B cell (primary cell): ENCODE measurements at regions not wholly inside any gene's neighbourhood (a gene's known extent, or its start where the extent isn't known, plus 50 kb on each side); places are given as distances from the start of the nearest gene placed in this dataset.

Source experiments
- ATAC-seq: fragments of 200-7000 bp; cut with Tn5 transposase; one replicate; pipeline ENCODE4 v1.10.0; 2021; ENCODE audit warnings: low read depth, mild to moderate bottlenecking, moderate number of reproducible peaks, moderate library complexity
- CTCF ChIA-PET: fragments of 350-600 bp; sonication (Branson Sonifier 250); formaldehyde crosslinking; loops from one replicate; lab custom pipeline; 2021; ENCODE audit warnings: antibody characterized with exemption, inconsistent platforms; lab: Charles Lee
- POLR2A ChIA-PET: fragments of 350-600 bp; sonication (Branson Sonifier 250); formaldehyde crosslinking; loops from one replicate; lab custom pipeline; 2021; ENCODE audit warnings: antibody characterized with exemption; lab: Charles Lee
- DNase-seq: peaks from one replicate; pipeline ENCODE4 v3.0.0; 2013
- H2AFZ ChIP-seq: 2 replicates; pipeline ENCODE4 v1.6.1; 2012; ENCODE audit warnings: mild to moderate bottlenecking, low read depth, low read length; ENCODE audit not compliant: insufficient read depth, poor library complexity, severe bottlenecking
- H3K27ac ChIP-seq, 2 donors: 1 replicate in 1 of 2; 2 replicates in 1 of 2; pipeline ENCODE4 v1.5.1; 2012 to 2013; ENCODE audit warnings: low read length in 2 of 2, mild to moderate bottlenecking in 2 of 2, moderate library complexity in 1 of 2
- H3K27me3 ChIP-seq, 4 experiments: fragments of 200-600 bp in 1 of 4; sonication (generic) in 1 of 4; replicated peaks in 1 of 4; 1 replicate in 2 of 4; 2 replicates in 2 of 4; pipeline versions ENCODE4 v1.6.1 to v1.7.0; 2013 to 2016; ENCODE audit warnings: low read length in 3 of 4, mild to moderate bottlenecking in 2 of 4, mixed read lengths in 1 of 4, moderate library complexity in 1 of 4; ENCODE audit not compliant: insufficient read depth in 4 of 4, control insufficient read depth in 3 of 4; ENCODE audit errors: control extremely low read depth in 1 of 4
- H3K36me3 ChIP-seq, 2 experiments: replicated peaks in 1 of 2; 1 replicate in 1 of 2; 2 replicates in 1 of 2; pipeline versions ENCODE4 v1.6.1 to v1.7.1; 2013; ENCODE audit warnings: low read length in 1 of 2; ENCODE audit not compliant: insufficient read depth in 2 of 2, control insufficient read depth in 1 of 2; ENCODE audit errors: control extremely low read depth in 1 of 2, extremely low read depth in 1 of 2
- H3K4me1 ChIP-seq, 2 donors: fragments of 200-600 bp in 1 of 2; sonication (generic) in 1 of 2; 1 replicate in 1 of 2; 2 replicates in 1 of 2; pipeline versions ENCODE4 v1.5.1 to v1.6.1; 2013 to 2017; ENCODE audit warnings: low read length in 2 of 2; ENCODE audit not compliant: control insufficient read depth in 2 of 2, insufficient read depth in 2 of 2
- H3K4me2 ChIP-seq: replicated peaks from 2 replicates; pipeline ENCODE3; 2012; ENCODE audit warnings: mild to moderate bottlenecking, low read depth, low read length; ENCODE audit not compliant: poor library complexity, severe bottlenecking
- H3K4me3 ChIP-seq, 5 experiments: fragments of 200-600 bp in 1 of 5; sonication (generic) in 1 of 5; 1 replicate in 3 of 5; 2 replicates in 2 of 5; pipeline versions ENCODE4 v1.5.1 to v1.7.0; 2011 to 2016; ENCODE audit warnings: low read length in 4 of 5, mild to moderate bottlenecking in 4 of 5, low read depth in 2 of 5, control low read depth in 1 of 5, moderate library complexity in 1 of 5; ENCODE audit not compliant: insufficient read depth in 1 of 5; ENCODE audit errors: control extremely low read depth in 1 of 5, extremely low read depth in 1 of 5
- H3K79me2 ChIP-seq: fragments of 200-600 bp; sonication (generic); one replicate; pipeline ENCODE4 v1.6.0; 2016; ENCODE audit warnings: low read length; ENCODE audit not compliant: control insufficient read depth, insufficient read depth
- H3K9ac ChIP-seq: fragments of 200-600 bp; sonication (generic); 2 replicates; pipeline ENCODE4 v1.6.1; 2017; ENCODE audit warnings: mild to moderate bottlenecking, low read length, moderate library complexity
- H3K9me3 ChIP-seq, 3 donors: one replicate each; pipeline versions ENCODE4 v1.6.1 to v1.7.1; 2013; ENCODE audit warnings: low read length in 2 of 3; ENCODE audit not compliant: control insufficient read depth in 2 of 3, insufficient read depth in 1 of 3; ENCODE audit errors: control extremely low read depth in 1 of 3
- H4K20me1 ChIP-seq: 2 replicates; pipeline ENCODE4 v1.6.0; 2012; ENCODE audit warnings: mild to moderate bottlenecking, low read length; ENCODE audit not compliant: insufficient read depth, control insufficient read depth, poor library complexity, severe bottlenecking
- H3K27ac Mint-ChIP-seq: one replicate; pipeline ENCODE4 v1.8.0; 2021; ENCODE audit warnings: mixed read lengths
- H3K27me3 Mint-ChIP-seq: one replicate; pipeline ENCODE4 v1.8.0; 2021; ENCODE audit warnings: mixed read lengths
- H3K4me1 Mint-ChIP-seq: one replicate; pipeline ENCODE4 v1.8.0; 2021; ENCODE audit warnings: mixed read lengths
- H3K4me3 Mint-ChIP-seq: one replicate; pipeline ENCODE4 v1.8.0; 2021; ENCODE audit warnings: mixed read lengths
- H3K9me3 Mint-ChIP-seq: one replicate; pipeline ENCODE4 v1.8.0; 2022; ENCODE audit warnings: mixed read lengths; ENCODE audit not compliant: insufficient read depth
- EZH2 ChIP-seq: IDR thresholded peaks from 2 replicates; pipeline ENCODE4 v1.6.1; 2012; ENCODE audit warnings: borderline replicate concordance, low read depth, mild to moderate bottlenecking, moderate library complexity, low read length; ENCODE audit not compliant: insufficient read depth, poor library complexity, severe bottlenecking
- WGBS: methylation state at CpG from one replicate; pipeline ENCODE4 v1.1.5; 2013; ENCODE audit warnings: missing lambda C conversion rate; ENCODE audit not compliant: insufficient coverage; 5-methylcytosine and 5-hydroxymethylcytosine counted together
- intact Hi-C: fragments of 100-400 bp; cut with micrococcal nuclease; formaldehyde crosslinking; loops from one replicate; pipeline ENCODE4 v1.10.0; 2022
- TF ChIP-seq, protein P1 (sequence below): fragments of 200-600 bp; IDR thresholded peaks from one replicate; pipeline ENCODE4 v1.8.0; 2022; ENCODE audit warnings: antibody characterized with exemption, mild to moderate bottlenecking

DNA sequence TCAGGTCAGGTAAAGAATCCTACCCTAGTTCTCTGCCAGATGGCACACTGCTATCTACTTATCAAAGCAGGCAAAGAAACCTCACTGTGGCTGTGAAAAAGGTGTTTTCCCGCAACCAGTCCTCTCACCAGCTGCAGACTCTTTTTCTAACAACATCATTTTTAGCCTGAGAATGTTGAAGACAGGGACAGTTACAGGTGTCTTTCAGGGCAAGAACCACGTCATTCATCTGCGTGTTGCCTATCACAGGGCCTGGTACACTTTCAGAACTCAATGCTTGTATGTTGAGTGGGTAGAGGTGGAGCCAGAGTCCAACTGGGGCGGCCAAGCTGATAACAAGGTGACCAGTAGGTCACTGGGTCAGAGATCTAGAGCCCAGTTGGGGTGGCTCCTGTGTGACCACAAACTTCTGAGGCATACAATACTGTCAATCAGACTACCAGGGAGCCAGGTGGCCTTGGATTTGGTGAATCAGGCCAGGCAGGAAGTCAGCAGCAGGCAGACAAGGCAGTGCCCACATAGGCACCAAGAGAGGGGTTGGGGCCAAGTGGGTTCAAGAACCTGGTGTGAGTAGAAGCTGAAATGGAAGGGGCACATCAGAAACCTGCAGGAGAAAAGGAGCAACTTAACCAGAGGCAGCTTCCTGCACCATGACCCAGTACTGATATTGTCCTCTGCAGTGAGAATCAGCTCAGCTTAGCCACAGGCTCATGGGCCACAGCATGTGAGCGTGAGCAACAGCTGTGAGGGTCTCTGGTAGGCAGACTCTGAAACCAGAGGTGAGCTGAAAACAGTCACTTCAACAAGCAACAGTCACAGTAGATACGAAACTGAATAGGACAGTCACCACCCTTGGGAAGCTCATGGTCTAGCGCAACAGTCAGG is 123.6 kb downstream of the DTL start:
- Histone ChIP-seq H3K27me3 (no peaks in the 10 kb centered on the region), H3K79me2 (no peaks in the 10 kb centered on the region), H3K4me3 (no peak overlapping the region), H4K20me1 (no peaks in the 10 kb centered on the region), H3K4me2 (no peak overlapping the region), H3K27ac (no peak overlapping the region), H3K36me3 (no peaks in the 10 kb centered on the region), H2AFZ (no peak overlapping the region), H3K9ac (no peak overlapping the region), H3K4me1 (peaks cover 7% of the 10 kb centered on the region in 2 donors), H3K9me3 (no peaks in the 10 kb centered on the region)
- 74% methylated on average over 4 of the region's 7 CpGs for WGBS
- ChIA-PET CTCF (interaction anchor here (0.9 to 1.0 kb wide), 2 partner anchors 97 to 297 kb away, joined by 3 read pairs; no protein-coding TSS in a partner anchor), POLR2A (interaction anchor here (0.6 kb wide), 1 partner anchor 9 kb away, joined by 3 read pairs; no protein-coding TSS in a partner anchor)
- TF ChIP-seq EZH2, result no peak
- TF ChIP-seq, protein P1, sequence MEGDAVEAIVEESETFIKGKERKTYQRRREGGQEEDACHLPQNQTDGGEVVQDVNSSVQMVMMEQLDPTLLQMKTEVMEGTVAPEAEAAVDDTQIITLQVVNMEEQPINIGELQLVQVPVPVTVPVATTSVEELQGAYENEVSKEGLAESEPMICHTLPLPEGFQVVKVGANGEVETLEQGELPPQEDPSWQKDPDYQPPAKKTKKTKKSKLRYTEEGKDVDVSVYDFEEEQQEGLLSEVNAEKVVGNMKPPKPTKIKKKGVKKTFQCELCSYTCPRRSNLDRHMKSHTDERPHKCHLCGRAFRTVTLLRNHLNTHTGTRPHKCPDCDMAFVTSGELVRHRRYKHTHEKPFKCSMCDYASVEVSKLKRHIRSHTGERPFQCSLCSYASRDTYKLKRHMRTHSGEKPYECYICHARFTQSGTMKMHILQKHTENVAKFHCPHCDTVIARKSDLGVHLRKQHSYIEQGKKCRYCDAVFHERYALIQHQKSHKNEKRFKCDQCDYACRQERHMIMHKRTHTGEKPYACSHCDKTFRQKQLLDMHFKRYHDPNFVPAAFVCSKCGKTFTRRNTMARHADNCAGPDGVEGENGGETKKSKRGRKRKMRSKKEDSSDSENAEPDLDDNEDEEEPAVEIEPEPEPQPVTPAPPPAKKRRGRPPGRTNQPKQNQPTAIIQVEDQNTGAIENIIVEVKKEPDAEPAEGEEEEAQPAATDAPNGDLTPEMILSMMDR, result no peak
- Mint-ChIP-seq H3K27ac (no peak overlapping the region), H3K27me3 (no peaks in the 10 kb centered on the region), H3K9me3 (no peaks in the 10 kb centered on the region), H3K4me1 (peaks cover 4% of the 10 kb centered on the region), H3K4me3 (no peak overlapping the region)
- intact Hi-C loops, result no loop called here
- no peak for ATAC-seq
- DNase-seq, result peak; percentile 5

DNA sequence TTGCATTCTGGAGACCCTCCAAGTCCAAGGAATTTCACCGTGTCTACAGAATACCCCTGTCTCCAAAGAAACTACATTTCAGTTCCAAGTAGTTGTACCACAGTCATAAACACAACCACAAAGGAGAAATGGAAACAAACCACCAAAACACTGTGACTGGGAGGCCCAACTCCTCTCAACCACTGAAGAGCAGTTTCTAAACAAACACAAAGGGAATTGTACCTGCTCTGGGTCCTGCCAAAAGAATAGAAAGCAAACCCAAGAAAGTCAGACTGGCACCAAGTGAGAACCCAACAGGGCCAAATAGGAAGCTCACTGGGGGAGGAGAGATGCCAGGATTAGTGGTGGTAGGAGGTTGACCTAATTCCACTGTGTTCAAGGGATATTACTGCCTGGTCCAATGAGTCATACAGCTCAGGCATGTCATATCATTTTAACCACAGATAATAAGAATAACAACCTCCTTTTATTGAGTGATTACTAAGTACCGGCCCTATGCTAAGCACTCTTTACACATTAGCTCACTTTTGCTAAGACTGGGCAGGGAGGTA is 123.9 kb upstream of the PPP2R5A start:
- WGBS, result 0% methylated on average over 1 of the region's 2 CpGs
- Histone ChIP-seq H3K9me3 (no peaks in the 10 kb centered on the region), H4K20me1 (no peaks in the 10 kb centered on the region), H3K27me3 (no peaks in the 10 kb centered on the region), H3K4me2 (no peak overlapping the region), H3K27ac (no peak overlapping the region), H3K4me1 (peaks cover 7% of the 10 kb centered on the region in 2 donors), H3K4me3 (no peak overlapping the region), H3K9ac (no peak overlapping the region), H3K79me2 (no peaks in the 10 kb centered on the region), H3K36me3 (no peaks in the 10 kb centered on the region), H2AFZ (no peak overlapping the region)
- intact Hi-C loops, result no loop called here
- H3K27ac Mint-ChIP-seq, result no peak overlapping the region
- CTCF ChIA-PET, result no interaction called here
- ATAC-seq, result no peak
- H3K27me3 Mint-ChIP-seq, result no peaks in the 10 kb centered on the region
- H3K4me1 Mint-ChIP-seq, result peaks cover 4% of the 10 kb centered on the region
- no peaks in the 10 kb centered on the region for H3K9me3 Mint-ChIP-seq
- POLR2A ChIA-PET, result no interaction called here
- DNase-seq, result no peak
- no peak for TF ChIP-seq EZH2
- TF ChIP-seq, protein P1, result no peak
- H3K4me3 Mint-ChIP-seq, result no peak overlapping the region
